ENCODE measurements at regions not wholly inside any gene's neighbourhood (a gene's known extent, or its start where the extent isn't known, plus 50 kb on each side); places are given as distances from the start of the nearest gene placed in this dataset.
"Not testable (repeated sequence)": the region's sequence is repeated elsewhere in the genome, so short reads cannot be mapped to it uniquely, and the experiment has no call there.

- TF ChIP-seq EZH2 (IDR thresholded peaks at IDR 0.05; ENCODE audit: borderline replicate concordance): no peak
- TF ChIP-seq CTCF (IDR thresholded peaks at IDR 0.05; ENCODE audit: poor library complexity): no peak
- no peak for TF ChIP-seq EZH2phosphoT487 (IDR thresholded peaks at IDR 0.05; ENCODE audit: low read depth, severe bottlenecking, unreplicated experiment)
- no peaks in the 10 kb centered on the region for H3K4me1 ChIP-seq (ENCODE audit: insufficient read depth)
- WGBS (ENCODE audit: low lambda C conversion rate, missing lambda C conversion rate): 79% methylated on average over 4 of the region's 4 CpGs
- no peaks in the 10 kb centered on the region for H3K36me3 ChIP-seq (replicated peaks; ENCODE audit: insufficient read depth, low read depth)
- no peaks in the 10 kb centered on the region for H4K20me1 ChIP-seq (ENCODE audit: insufficient read depth, poor library complexity, severe bottlenecking)
- H3K4me3 ChIP-seq: no peak overlapping the region
- no peak for DNase-seq (ENCODE audit: low spot score)
- no peaks in the 10 kb centered on the region for H3K27me3 ChIP-seq
- H2AFZ ChIP-seq: no peak overlapping the region
- H3K27ac ChIP-seq: no peak overlapping the region
- no peaks in the 10 kb centered on the region for H3K9me3 ChIP-seq (ENCODE audit: low read depth)
- H3K9me2 ChIP-seq (replicated peaks; ENCODE audit: insufficient read depth): no peaks in the 10 kb centered on the region
- H3K4me2 ChIP-seq: no peak overlapping the region
- H3K79me2 ChIP-seq: no peaks in the 10 kb centered on the region
Observed at GRCh38 chr3:39644176-39644575, 165.2 kb upstream of the MYRIP start.

DNA sequence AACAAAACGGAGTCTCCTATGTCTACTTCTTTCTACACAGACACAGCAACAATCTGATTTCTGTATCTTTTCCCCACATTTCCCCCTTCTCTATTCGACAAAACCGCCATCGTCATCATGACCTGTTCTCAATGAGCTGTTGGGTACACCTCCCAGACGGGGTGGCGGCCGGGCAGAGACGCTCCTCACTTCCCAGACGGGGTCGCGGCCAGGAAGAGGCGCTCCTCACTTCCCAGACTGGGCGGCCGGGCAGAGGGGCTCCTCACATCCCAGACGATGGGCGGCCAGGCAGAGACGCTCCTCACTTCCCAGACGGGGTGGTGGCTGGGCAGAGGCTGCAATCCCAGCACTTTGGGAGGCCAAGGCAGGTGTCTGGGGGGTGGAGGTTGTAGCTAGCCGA, 158.2 kb upstream of the MYRIP start:
- not testable (repeated sequence) for H3K4me2 ChIP-seq; H3K4me3 ChIP-seq; H2AFZ ChIP-seq; H3K36me3 ChIP-seq (replicated peaks; ENCODE audit: insufficient read depth, low read depth); DNase-seq (ENCODE audit: low spot score); H3K4me1 ChIP-seq (ENCODE audit: insufficient read depth); H3K27ac ChIP-seq; H3K79me2 ChIP-seq; H3K9me3 ChIP-seq (ENCODE audit: low read depth); H4K20me1 ChIP-seq (ENCODE audit: insufficient read depth, poor library complexity, severe bottlenecking); H3K27me3 ChIP-seq; H3K9me2 ChIP-seq (replicated peaks; ENCODE audit: insufficient read depth)
- WGBS (ENCODE audit: low lambda C conversion rate, missing lambda C conversion rate): 94% methylated on average over 17 of the region's 19 CpGs

GRCh38 chr3:39651993-39652739, 157.2 kb upstream of the MYRIP start:
- 100% methylated on average over 4 of the region's 4 CpGs for WGBS (ENCODE audit: low lambda C conversion rate, missing lambda C conversion rate)
- Histone ChIP-seq H3K4me2 (no peak overlapping the region), H3K4me3 (no peak overlapping the region), H4K20me1 (ENCODE audit: insufficient read depth, poor library complexity, severe bottlenecking) (no peaks in the 10 kb centered on the region), H3K9me3 (ENCODE audit: low read depth) (no peaks in the 10 kb centered on the region), H3K4me1 (ENCODE audit: insufficient read depth) (no peaks in the 10 kb centered on the region), H3K27ac (no peak overlapping the region), H3K9me2 (replicated peaks; ENCODE audit: insufficient read depth) (no peaks in the 10 kb centered on the region), H3K36me3 (replicated peaks; ENCODE audit: insufficient read depth, low read depth) (no peaks in the 10 kb centered on the region), H3K79me2 (no peaks in the 10 kb centered on the region), H2AFZ (no peak overlapping the region), H3K27me3 (no peaks in the 10 kb centered on the region)
- no peak for DNase-seq (ENCODE audit: low spot score)
- no peak for TF ChIP-seq EZH2phosphoT487 (IDR thresholded peaks at IDR 0.05; ENCODE audit: low read depth, severe bottlenecking, unreplicated experiment)
- TF ChIP-seq CTCF (IDR thresholded peaks at IDR 0.05; ENCODE audit: poor library complexity): no peak

- H3K27me3 ChIP-seq; H3K36me3 ChIP-seq (replicated peaks; ENCODE audit: insufficient read depth, low read depth); DNase-seq (ENCODE audit: low spot score); H2AFZ ChIP-seq; H3K4me1 ChIP-seq (ENCODE audit: insufficient read depth); H3K9me2 ChIP-seq (replicated peaks; ENCODE audit: insufficient read depth); H3K27ac ChIP-seq; H3K4me2 ChIP-seq; H3K9me3 ChIP-seq (ENCODE audit: low read depth); H3K79me2 ChIP-seq; H4K20me1 ChIP-seq (ENCODE audit: insufficient read depth, poor library complexity, severe bottlenecking); H3K4me3 ChIP-seq: not testable (repeated sequence)
- 87% methylated on average over 9 of the region's 26 CpGs for WGBS (ENCODE audit: low lambda C conversion rate, missing lambda C conversion rate)
Observed at GRCh38 chr3:39655718-39656117, 153.7 kb upstream of the MYRIP start.

Measured in hepatocyte (in vitro differentiated cells).